Lung (tissue), 11 donors: ENCODE measurements at regions not wholly inside any gene's neighbourhood (a gene's known extent, or its start where the extent isn't known, plus 50 kb on each side); places are given as distances from the start of the nearest gene placed in this dataset.

Experiments
- ATAC-seq: fragments of 200-7000 bp; cut with Tn5 transposase; one replicate; pipeline ENCODE4 v1.9.1; 2020; ENCODE audit warnings: moderate number of reproducible peaks; ENCODE audit not compliant: insufficient read depth, low FRiP score
- DNase-seq, 3 donors: peaks; one replicate each; pipeline ENCODE4 v3.0.0-alpha.2; 2013 to 2017
- H3K27ac ChIP-seq, 2 donors: one replicate each; pipeline ENCODE4 v1.5.1; 2013; ENCODE audit warnings: mild to moderate bottlenecking in 2 of 2, moderate library complexity in 2 of 2, control low read depth in 1 of 2, inconsistent platforms in 1 of 2, low read depth in 1 of 2, low read length in 1 of 2
- H3K27me3 ChIP-seq, 3 donors: one replicate each; pipeline ENCODE4 v1.5.1; 2013; ENCODE audit warnings: low read length in 2 of 3; ENCODE audit not compliant: control insufficient read depth in 3 of 3, insufficient read depth in 3 of 3
- H3K36me3 ChIP-seq, 4 donors: one replicate each; pipeline ENCODE4 v1.5.1; 2013; ENCODE audit warnings: low read length in 4 of 4, mild to moderate bottlenecking in 1 of 4, moderate library complexity in 1 of 4; ENCODE audit not compliant: control insufficient read depth in 4 of 4, insufficient read depth in 4 of 4
- H3K4me1 ChIP-seq, 5 donors: one replicate each; pipeline ENCODE4 v1.5.1; 2013; ENCODE audit warnings: low read length in 5 of 5, mild to moderate bottlenecking in 2 of 5, moderate library complexity in 1 of 5; ENCODE audit not compliant: control insufficient read depth in 5 of 5, insufficient read depth in 5 of 5
- H3K4me3 ChIP-seq: one replicate; pipeline ENCODE4 v1.5.1; 2013; ENCODE audit warnings: mild to moderate bottlenecking, control low read depth, moderate library complexity
- H3K9ac ChIP-seq, 2 donors: one replicate each; pipeline ENCODE4 v1.5.1; 2013; ENCODE audit warnings: low read length in 2 of 2, control low read depth in 1 of 2; ENCODE audit not compliant: insufficient read depth in 1 of 2
- H3K9me3 ChIP-seq, 4 donors: one replicate each; pipeline ENCODE4 v1.5.1; 2013; ENCODE audit warnings: low read length in 3 of 4, mild to moderate bottlenecking in 1 of 4, moderate library complexity in 1 of 4; ENCODE audit not compliant: control insufficient read depth in 4 of 4, insufficient read depth in 3 of 4
- WGBS, 2 donors: extraction: QIAGEN DNeasy Blood & Tissue Kit; methylation state at CpG; one replicate each; pipeline ENCODE4 v1.1.7; 2013; 5-methylcytosine and 5-hydroxymethylcytosine counted together
- TF ChIP-seq, protein P1 (sequence below): IDR thresholded peaks from 2 replicates; pipeline ENCODE4 v1.5.1; 2012; ENCODE audit warnings: mild to moderate bottlenecking; ENCODE audit errors: control extremely low read depth, extremely low read depth
- donor health status: control.
- donor health status: control.
- donor health status: Bipolar disorder and iron deficiency.
- donor health status: healthy.
- donor health status: DM: yes; HTN: yes; CAD: no.

GRCh38 chr4:11701966-11702725, 273.5 kb upstream of the HS3ST1 start:
- DNase-seq: no peak
- TF ChIP-seq, protein P1, sequence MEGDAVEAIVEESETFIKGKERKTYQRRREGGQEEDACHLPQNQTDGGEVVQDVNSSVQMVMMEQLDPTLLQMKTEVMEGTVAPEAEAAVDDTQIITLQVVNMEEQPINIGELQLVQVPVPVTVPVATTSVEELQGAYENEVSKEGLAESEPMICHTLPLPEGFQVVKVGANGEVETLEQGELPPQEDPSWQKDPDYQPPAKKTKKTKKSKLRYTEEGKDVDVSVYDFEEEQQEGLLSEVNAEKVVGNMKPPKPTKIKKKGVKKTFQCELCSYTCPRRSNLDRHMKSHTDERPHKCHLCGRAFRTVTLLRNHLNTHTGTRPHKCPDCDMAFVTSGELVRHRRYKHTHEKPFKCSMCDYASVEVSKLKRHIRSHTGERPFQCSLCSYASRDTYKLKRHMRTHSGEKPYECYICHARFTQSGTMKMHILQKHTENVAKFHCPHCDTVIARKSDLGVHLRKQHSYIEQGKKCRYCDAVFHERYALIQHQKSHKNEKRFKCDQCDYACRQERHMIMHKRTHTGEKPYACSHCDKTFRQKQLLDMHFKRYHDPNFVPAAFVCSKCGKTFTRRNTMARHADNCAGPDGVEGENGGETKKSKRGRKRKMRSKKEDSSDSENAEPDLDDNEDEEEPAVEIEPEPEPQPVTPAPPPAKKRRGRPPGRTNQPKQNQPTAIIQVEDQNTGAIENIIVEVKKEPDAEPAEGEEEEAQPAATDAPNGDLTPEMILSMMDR: no peak

GRCh38 chr4:11700751-11701226, 272.1 kb upstream of the HS3ST1 start:
- H3K4me3 ChIP-seq: no peak overlapping the region
- no peaks in the 10 kb centered on the region for H3K9me3 ChIP-seq
- H3K36me3 ChIP-seq: no peaks in the 10 kb centered on the region
- H3K27ac ChIP-seq: no peak overlapping the region
- TF ChIP-seq, protein P1: no peak
- H3K9ac ChIP-seq: no peak overlapping the region
- peaks cover 0 to 19% (median 5%) of the 10 kb centered on the region in 5 donors for H3K4me1 ChIP-seq
- ATAC-seq (no peak), DNase-seq (no peak)
- 91 to 97% methylated on average over 3 of the region's 3 CpGs for WGBS, 2 donors
- no peaks in the 10 kb centered on the region for H3K27me3 ChIP-seq

More at GRCh38 chr4:11701966-11702725, 273.5 kb upstream of the HS3ST1 start:
- H3K4me3 ChIP-seq: no peak overlapping the region
- H3K4me1 ChIP-seq: peaks cover 0 to 16% (median 5%) of the 10 kb centered on the region in 5 donors
- H3K27ac ChIP-seq: no peak overlapping the region
- no peaks in the 10 kb centered on the region for H3K36me3 ChIP-seq
- ATAC-seq: no peak
- H3K27me3 ChIP-seq: no peaks in the 10 kb centered on the region
- H3K9me3 ChIP-seq: no peaks in the 10 kb centered on the region
- WGBS, 2 donors: 90 to 92% methylated on average over 14 of the region's 14 CpGs
- H3K9ac ChIP-seq: no peak overlapping the region

DNA sequence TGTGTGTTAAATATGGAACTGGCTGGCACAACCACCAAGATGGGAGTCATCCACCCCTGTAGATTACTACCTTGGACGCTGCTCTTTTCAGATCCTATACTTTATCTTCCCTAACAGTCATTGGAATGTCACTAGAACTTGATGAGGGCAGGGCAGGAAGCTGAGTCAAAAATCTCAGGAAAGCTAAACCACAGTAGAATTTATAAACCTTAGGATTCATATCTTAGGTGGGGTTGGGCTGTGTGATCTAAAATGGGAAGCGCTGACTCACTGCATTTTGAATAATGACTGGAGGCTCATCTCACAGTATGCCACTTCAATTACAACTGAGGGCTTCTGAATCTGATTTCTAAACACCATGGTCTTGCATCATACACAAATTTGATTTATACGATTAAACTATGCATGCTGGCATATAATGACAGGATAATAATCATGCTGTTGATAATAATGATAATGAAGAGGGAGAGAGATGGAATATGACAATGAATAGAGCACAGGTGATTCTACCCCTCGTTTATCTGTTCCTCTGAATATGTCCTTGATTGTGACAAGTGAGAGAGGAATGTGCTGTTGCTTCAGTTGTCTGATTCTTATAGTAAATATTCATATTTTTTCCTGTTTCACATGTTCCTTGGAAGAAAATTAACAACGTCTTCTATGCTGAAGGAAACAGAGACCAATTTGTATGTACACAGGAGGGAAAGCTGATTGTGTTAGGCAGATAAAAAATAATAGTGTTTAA, 270.3 kb upstream of the HS3ST1 start:
- H3K27ac ChIP-seq: no peak overlapping the region
- H3K4me3 ChIP-seq: no peak overlapping the region
- no peak for DNase-seq
- no peaks in the 10 kb centered on the region for H3K36me3 ChIP-seq
- no peak overlapping the region for H3K9ac ChIP-seq
- H3K27me3 ChIP-seq: no peaks in the 10 kb centered on the region
- TF ChIP-seq, protein P1: no peak
- peaks cover 0 to 9% (median 0%) of the 10 kb centered on the region in 5 donors for H3K4me1 ChIP-seq
- H3K9me3 ChIP-seq: no peaks in the 10 kb centered on the region
- 53 to 56% methylated on average over 5 of the region's 5 CpGs for WGBS, 2 donors
- ATAC-seq: peak; percentile 34
